GM18502 (cell line): ENCODE measurements at regions not wholly inside any gene's neighbourhood (a gene's known extent, or its start where the extent isn't known, plus 50 kb on each side); places are given as distances from the start of the nearest gene placed in this dataset.

Experiments
- ATAC-seq: cut with Tn5 transposase; IDR thresholded peaks from one replicate; pipeline ENCODE4 v1.9.1; 2021; ENCODE audit warnings: mild to moderate bottlenecking; ENCODE audit not compliant: unreplicated experiment, poor library complexity

- no peak for ATAC-seq
Observed at GRCh38 chr1:221327954-221328353, 413.9 kb downstream of the DUSP10 start.

GRCh38 chr1:221328371-221328770, 413.5 kb downstream of the DUSP10 start:
- ATAC-seq = no peak

GRCh38 chr1:221331273-221332183, 410.4 kb downstream of the DUSP10 start:
- no peak for ATAC-seq

GRCh38 chr1:221334062-221334461, 407.8 kb downstream of the DUSP10 start:
- no peak for ATAC-seq

DNA sequence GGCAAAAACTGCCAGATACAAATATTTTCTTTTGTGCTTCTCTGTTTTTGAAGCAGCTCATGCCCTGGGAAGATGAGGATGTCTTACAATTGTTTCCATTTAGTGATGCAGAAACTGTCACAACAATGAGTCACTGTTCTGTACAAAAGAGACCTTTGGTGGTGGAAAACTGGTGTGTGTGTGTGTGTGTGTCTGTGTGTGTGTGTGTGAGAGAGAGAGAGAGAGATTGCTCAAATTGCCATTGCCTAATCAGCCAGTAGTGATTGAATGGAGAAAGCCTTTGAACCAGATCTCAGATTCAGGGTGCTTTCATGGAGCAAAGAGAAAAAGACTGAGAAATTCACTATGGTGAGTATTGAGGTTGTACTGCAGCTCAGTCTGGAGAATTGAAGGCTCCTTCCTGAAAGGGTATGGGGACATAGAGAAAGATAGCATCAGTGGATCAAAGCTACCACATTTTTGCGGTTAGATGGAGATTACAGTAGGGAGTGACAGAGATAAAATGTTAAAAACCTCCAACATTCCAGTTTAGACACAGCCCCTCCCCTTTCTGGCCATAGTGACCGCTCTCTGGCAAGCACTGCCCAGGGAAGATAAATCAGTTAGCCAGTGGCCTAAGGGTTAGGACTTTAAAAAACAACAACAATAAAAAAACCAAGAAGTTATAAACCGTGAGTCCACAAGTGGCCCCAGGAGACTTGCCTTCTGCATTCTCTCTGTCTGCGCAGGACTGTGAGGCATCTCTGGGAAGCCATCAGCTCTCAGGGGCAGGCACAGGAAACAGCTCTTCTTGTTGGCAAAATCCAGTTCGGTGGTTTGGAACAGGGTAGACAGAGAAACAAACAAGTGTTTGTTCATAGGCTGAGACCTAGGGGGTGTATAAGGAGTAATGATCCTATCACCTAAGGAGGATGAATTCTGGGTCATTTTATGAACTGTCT, 406.5 kb downstream of the DUSP10 start:
- no peak for ATAC-seq

DNA sequence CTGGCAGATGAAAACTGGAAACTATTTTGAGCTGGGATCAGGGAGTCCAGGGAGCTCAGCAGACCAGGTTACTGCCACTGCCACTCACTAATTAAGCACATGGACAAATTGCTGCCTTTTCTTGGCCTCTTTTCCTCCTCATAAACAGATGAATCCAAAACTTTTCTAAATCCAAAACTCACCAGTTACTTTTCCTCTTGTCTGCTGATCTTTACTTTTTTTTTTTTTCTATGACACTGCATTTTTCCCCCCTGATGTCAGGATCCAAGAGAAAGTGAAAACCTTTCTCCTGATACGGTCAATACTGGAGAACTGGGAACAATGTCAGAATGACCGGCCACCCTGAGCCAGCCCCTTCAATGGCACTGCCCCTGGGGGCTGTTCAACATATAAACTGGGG, 405.8 kb downstream of the DUSP10 start:
- ATAC-seq = no peak

DNA sequence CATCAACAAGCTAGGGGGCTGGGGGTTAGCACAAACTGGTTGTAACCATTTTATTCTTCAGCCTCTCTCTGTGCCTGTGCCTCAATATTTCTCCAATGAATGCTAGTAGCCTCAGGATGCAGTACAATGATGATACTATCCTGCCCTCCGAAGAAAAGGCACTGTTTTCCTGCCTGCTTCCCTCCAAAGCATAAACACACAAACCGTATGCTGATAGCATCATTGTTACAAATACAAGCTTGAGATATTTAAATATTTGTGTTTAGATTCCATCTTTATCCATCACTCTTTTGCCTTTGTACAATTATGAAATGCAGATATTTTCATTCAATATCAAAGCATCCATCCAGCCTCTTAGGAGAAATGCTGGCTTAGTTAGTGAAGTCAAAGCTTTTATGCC, 404.8 kb downstream of the DUSP10 start:
- ATAC-seq = no peak

- no peak for ATAC-seq
Observed at GRCh38 chr1:221343136-221343535, 398.8 kb downstream of the DUSP10 start.

GRCh38 chr1:221343607-221344006, 398.3 kb downstream of the DUSP10 start:
- ATAC-seq = no peak

DNA sequence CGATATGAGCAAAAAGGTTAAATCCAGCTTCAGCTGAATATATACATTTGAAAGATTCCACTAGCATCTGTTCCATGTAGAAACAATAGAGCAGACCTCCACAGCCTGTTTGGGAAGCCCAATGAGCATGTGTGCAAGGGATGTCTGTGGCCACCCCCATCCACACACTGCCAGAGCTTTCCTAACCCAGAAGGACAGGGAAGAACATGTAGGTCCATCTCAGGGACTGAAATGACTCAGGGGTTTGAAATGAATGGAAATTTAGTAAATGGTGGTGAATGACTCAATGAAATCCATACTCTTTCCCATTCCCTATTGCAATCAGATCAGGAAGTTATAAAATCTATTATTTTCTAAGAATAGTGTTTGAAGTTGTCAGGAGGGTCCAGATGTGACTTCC, 397.2 kb downstream of the DUSP10 start:
- ATAC-seq = no peak

- ATAC-seq = no peak
Observed at GRCh38 chr1:221347706-221348105, 394.2 kb downstream of the DUSP10 start.

GRCh38 chr1:221350091-221350490, 391.8 kb downstream of the DUSP10 start:
- no peak for ATAC-seq

GRCh38 chr1:221356693-221357092, 385.2 kb downstream of the DUSP10 start:
- ATAC-seq = no peak

GRCh38 chr1:221363039-221363438, 378.9 kb downstream of the DUSP10 start:
- no peak for ATAC-seq

DNA sequence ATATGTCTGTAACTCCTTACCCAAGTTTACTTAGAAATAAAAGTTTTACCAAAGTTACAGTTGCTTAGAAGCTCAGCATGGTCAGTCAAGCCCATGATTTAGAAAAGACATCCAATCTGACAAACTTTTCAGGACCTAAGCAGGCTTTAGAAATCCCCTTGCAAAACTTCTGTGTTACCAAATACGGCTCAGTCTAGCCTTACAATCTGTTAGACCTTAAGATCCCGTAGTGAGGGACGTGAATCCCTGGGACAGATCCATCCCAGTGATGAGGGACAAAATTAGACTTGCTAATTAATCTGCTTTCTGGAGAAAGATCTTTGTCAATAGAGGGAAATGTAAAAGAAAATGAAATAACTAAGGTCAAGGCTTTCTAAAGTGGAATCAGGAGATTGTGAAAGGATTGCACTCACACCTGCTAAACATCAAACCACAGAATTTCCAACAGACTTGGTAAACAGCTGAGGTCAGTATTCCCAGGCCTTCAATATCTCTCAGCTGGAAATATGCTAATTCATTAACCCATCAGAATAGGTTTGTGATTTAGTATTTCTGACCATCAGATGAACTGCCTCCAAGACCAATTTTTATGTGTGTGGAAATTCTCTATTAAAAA, 375.3 kb downstream of the DUSP10 start:
- ATAC-seq = no peak

DNA sequence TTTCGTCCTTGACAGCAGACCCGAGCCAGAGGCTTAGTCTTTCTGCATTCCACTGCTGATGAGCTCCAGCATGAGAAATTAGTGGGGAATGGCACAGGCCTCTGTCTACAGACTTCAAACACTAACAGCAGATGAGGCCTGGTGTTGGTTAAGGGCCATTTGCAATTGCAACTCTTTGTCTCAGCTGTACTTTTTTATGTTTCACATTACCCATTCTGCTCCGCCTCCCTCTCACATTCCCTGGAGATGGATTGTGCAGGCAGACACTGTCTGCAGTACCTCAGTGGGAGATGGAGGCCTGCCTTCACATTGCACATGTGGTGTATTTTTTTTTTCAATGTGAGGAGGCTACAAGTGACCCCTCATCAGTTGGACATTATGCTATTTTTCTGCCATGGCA, 370.2 kb downstream of the DUSP10 start:
- no peak for ATAC-seq

GRCh38 chr1:221373795-221374194, 368.1 kb downstream of the DUSP10 start:
- no peak for ATAC-seq

GRCh38 chr1:221376286-221376685, 365.6 kb downstream of the DUSP10 start:
- ATAC-seq = no peak

DNA sequence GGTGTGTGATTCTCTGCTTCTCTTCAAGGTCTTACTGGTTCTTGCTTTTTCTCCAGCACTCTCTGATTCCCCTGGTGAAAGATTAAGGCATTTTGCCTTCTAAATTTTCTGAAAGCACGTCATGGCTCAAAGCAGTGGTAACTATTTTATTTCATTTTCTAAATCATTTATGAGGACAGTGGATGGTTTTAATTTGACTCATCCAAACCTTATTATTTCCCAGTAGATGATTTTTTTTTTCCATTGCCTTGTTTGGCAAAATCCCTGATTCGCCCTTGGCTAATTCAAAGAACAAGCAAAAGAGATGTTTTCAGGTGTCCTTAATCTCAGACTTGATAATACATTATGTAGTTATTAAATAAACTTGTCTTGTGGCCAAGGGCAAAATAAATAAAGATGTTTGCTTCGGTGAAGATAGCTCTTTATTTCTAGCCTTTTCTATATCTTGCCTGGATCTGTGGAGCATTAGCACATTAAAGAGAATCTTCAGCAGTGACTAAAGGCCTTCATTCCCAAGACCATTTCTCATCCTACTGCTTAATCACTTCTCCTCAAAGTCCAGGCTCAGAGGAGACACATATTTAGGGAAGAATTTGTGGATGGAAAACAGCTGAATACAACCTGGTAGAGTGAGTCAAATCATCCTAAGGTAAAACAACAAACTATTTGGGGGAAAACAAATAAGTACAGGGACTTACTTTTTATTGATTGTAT, 359.8 kb downstream of the DUSP10 start:
- ATAC-seq = no peak

GRCh38 chr1:221392453-221392852, 349.4 kb downstream of the DUSP10 start:
- no peak for ATAC-seq
